ENCODE measurements at regions not wholly inside any gene's neighbourhood (a gene's known extent, or its start where the extent isn't known, plus 50 kb on each side); places are given as distances from the start of the nearest gene placed in this dataset.
A peak's percentile ranks its signal among the peaks of the same experiment; 100 is the strongest.

DNA sequence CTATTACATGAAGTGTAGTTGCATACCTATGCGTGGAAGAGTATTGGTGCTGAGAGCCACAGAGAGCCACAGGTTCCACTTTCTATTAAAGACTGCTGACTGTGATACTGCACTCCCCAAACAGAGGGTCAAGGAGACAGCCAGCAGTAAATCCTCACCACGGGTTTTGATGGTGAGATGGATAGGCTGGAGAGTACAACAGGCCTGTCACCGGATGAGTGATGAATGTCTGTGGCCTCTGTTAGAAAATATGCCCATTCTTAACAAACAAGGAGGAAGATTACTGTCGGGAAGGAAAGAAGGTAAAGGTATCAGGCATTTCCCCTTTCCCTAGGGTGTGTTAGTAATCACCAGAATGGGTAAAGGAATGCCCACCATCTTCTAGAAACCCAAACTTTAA lies 286.5 kb downstream of the ALDH8A1 start:
- no peak overlapping the region for H3K27ac ChIP-seq (ENCODE audit: low read depth, low read length)
- H4K8ac ChIP-seq (ENCODE audit: extremely low read depth, insufficient read depth, low read length), result no peak overlapping the region
- no peaks in the 10 kb centered on the region for H3K27me3 ChIP-seq (replicated peaks in 1 of 4; ENCODE audit: control insufficient read depth in 3 of 4, extremely low read depth in 1 of 4, insufficient read depth in 3 of 4, low read length in 3 of 4)
- no peak overlapping the region for H3K4ac ChIP-seq (replicated peaks; ENCODE audit: insufficient read length, low read depth, low read length)
- DNase-seq (ENCODE audit: low read depth in 1 of 2, low spot score in 2 of 2), result no peak
- H2BK20ac ChIP-seq (ENCODE audit: low read length), result no peak overlapping the region
- no peaks in the 10 kb centered on the region for H3K79me2 ChIP-seq (ENCODE audit: control insufficient read depth in 1 of 2, insufficient read depth in 2 of 2, low read length in 2 of 2)
- H2BK12ac ChIP-seq (ENCODE audit: low read depth, low read length), result no peak overlapping the region
- WGBS, 2 experiments (ENCODE audit: extremely low coverage in 1 of 2, insufficient coverage in 1 of 2, insufficient read length in 1 of 2, insufficient replicate concordance in 2 of 2, low coverage in 1 of 2, low lambda C conversion rate in 2 of 2, missing lambda C conversion rate in 1 of 2), result 82% methylated on average over 4 of the region's 4 CpGs; no CpG with 5 or more reads in 1 of the 2 experiments
- H3K9ac ChIP-seq (replicated peaks in 1 of 4; ENCODE audit: extremely low read depth in 1 of 4, low read depth in 3 of 4, low read length in 3 of 4), result no peak overlapping the region
- CTCF ChIA-PET (ENCODE audit: partially characterized antibody), result no interaction called here
- H3K9me3 ChIP-seq (ENCODE audit: insufficient read depth in 2 of 2, low read depth in 1 of 2, low read length in 1 of 2), result no peaks in the 10 kb centered on the region
- FAIRE-seq, result no peak
- H2AFZ ChIP-seq (ENCODE audit: low read length), result 0 out of 2 replicates have a peak overlapping the region, but pooled peaks have one; percentile 15
- H3K56ac ChIP-seq (replicated peaks; ENCODE audit: insufficient read length, low read depth, low read length), result no peak overlapping the region
- H4K5ac ChIP-seq (ENCODE audit: insufficient read length, low read depth, low read length), result no peak overlapping the region
- H3K23ac ChIP-seq (ENCODE audit: insufficient read length), result no peak overlapping the region
- no peak overlapping the region for H3K4me3 ChIP-seq (ENCODE audit: extremely low read depth in 1 of 4, insufficient read depth in 2 of 4, low read depth in 3 of 4, low read length in 4 of 4)
- H3K4me1 ChIP-seq (replicated peaks in 1 of 4; ENCODE audit: control insufficient read depth in 3 of 4, insufficient read depth in 4 of 4, low read length in 3 of 4), result no peaks in the 10 kb centered on the region
- no peak overlapping the region for H3K18ac ChIP-seq (ENCODE audit: extremely low read depth, low read length)
- H3K4me2 ChIP-seq (ENCODE audit: insufficient read depth in 1 of 2, low read depth in 2 of 2, low read length in 2 of 2), result no peak overlapping the region
- H2AK5ac ChIP-seq (ENCODE audit: low read depth, low read length), result no peak overlapping the region
- H3K36me3 ChIP-seq (ENCODE audit: control insufficient read depth in 2 of 4, insufficient read depth in 4 of 4, low read length in 3 of 4), result no peaks in the 10 kb centered on the region
- H3K23me2 ChIP-seq (ENCODE audit: low read depth, low read length), result no peaks in the 10 kb centered on the region
- no peaks in the 10 kb centered on the region for H4K20me1 ChIP-seq (replicated peaks in 1 of 2; ENCODE audit: control insufficient read depth in 1 of 2, insufficient read depth in 2 of 2, low read length in 2 of 2)
- H2BK5ac ChIP-seq (ENCODE audit: low read depth, low read length), result no peak overlapping the region
- H3K79me1 ChIP-seq (ENCODE audit: low read depth, low read length), result no peaks in the 10 kb centered on the region
- H2BK120ac ChIP-seq (replicated peaks; ENCODE audit: low read depth, low read length), result no peak overlapping the region
- no peak overlapping the region for H3K14ac ChIP-seq (ENCODE audit: insufficient read length)
- H4K91ac ChIP-seq (replicated peaks; ENCODE audit: insufficient read length, low read length), result no peak overlapping the region
- POLR2A ChIA-PET (ENCODE audit: partially characterized antibody), result no interaction called here
- H2BK15ac ChIP-seq (ENCODE audit: low read length), result no peak overlapping the region
- TF ChIP-seq SUZ12 (IDR thresholded peaks at IDR 0.05; ENCODE audit: low read length), result no peak
- TF ChIP-seq SAP30 (IDR thresholded peaks at IDR 0.05; ENCODE audit: insufficient read depth, insufficient replicate concordance, low read length), result no peak
- no peak for TF ChIP-seq KDM1A (IDR thresholded peaks at IDR 0.05; ENCODE audit: borderline replicate concordance, low read length)
- TF ChIP-seq RXRA (IDR thresholded peaks at IDR 0.05; ENCODE audit: insufficient read depth, low read depth, low read length), result no peak
- TF ChIP-seq, protein P1, sequence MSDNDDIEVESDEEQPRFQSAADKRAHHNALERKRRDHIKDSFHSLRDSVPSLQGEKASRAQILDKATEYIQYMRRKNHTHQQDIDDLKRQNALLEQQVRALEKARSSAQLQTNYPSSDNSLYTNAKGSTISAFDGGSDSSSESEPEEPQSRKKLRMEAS (IDR thresholded peaks at IDR 0.05), result no peak
- no peak for TF ChIP-seq EP300 (IDR thresholded peaks at IDR 0.05; ENCODE audit: borderline replicate concordance in 1 of 2, low read depth in 2 of 2, low read length in 2 of 2)
- TF ChIP-seq HDAC6 (IDR thresholded peaks at IDR 0.05; ENCODE audit: low read depth, low read length), result no peak
- TF ChIP-seq EZH2 (IDR thresholded peaks at IDR 0.05; ENCODE audit: low read depth, low read length, severe bottlenecking), result no peak
- TF ChIP-seq CBX5 (IDR thresholded peaks at IDR 0.05; ENCODE audit: low read depth, low read length), result no peak
- TF ChIP-seq SP4 (IDR thresholded peaks at IDR 0.05; ENCODE audit: low read length), result no peak
- TF ChIP-seq SP1 (IDR thresholded peaks at IDR 0.05; ENCODE audit: low read depth, low read length), result no peak
- TF ChIP-seq FOSL1 (IDR thresholded peaks at IDR 0.05; ENCODE audit: insufficient read depth, low read depth, low read length), result no peak
- no peak for TF ChIP-seq EGR1 (IDR thresholded peaks at IDR 0.05; ENCODE audit: borderline replicate concordance, low read depth, low read length)
- no peak for TF ChIP-seq SRF (IDR thresholded peaks at IDR 0.05; ENCODE audit: low read depth, low read length)
- TF ChIP-seq CHD1 (IDR thresholded peaks at IDR 0.05; ENCODE audit: low read depth, low read length), result no peak
